WTC11 (cell line): ENCODE measurements at regions not wholly inside any gene's neighbourhood (a gene's known extent, or its start where the extent isn't known, plus 50 kb on each side); places are given as distances from the start of the nearest gene placed in this dataset.

Experiments
- ATAC-seq: fragments of 200-7000 bp; cut with Tn5 transposase; 2 replicates; pipeline ENCODE4 v1.10.0; 2021; ENCODE audit warnings: mild to moderate bottlenecking, moderate library complexity
- CTCF ChIA-PET: fragments of 300-600 bp; sonication (Branson Sonifier 250); formaldehyde crosslinking; loops from one replicate; lab custom pipeline; 2021; ENCODE audit warnings: antibody characterized with exemption; lab: Charles Lee
- POLR2A ChIA-PET: fragments of 350-600 bp; sonication (Branson Sonifier 250); formaldehyde crosslinking; loops from one replicate; lab custom pipeline; 2021; ENCODE audit warnings: antibody characterized with exemption; lab: Charles Lee
- DNase-seq: peaks from one replicate; pipeline ENCODE4 v3.0.0; 2021; ENCODE audit warnings: low spot score
- H3K27ac Mint-ChIP-seq: 2 replicates; pipeline ENCODE4 v1.8.0; 2021; ENCODE audit warnings: mixed read lengths
- H3K27me3 Mint-ChIP-seq: 2 replicates; pipeline ENCODE4 v1.8.0; 2021; ENCODE audit warnings: low read depth, mild to moderate bottlenecking, moderate library complexity, mixed read lengths
- H3K36me3 Mint-ChIP-seq: 2 replicates; pipeline ENCODE4 v1.8.0; 2021; ENCODE audit warnings: mixed read lengths
- H3K4me1 Mint-ChIP-seq: 2 replicates; pipeline ENCODE4 v1.8.0; 2022; ENCODE audit warnings: mixed read lengths
- H3K4me3 Mint-ChIP-seq: 2 replicates; pipeline ENCODE4 v1.8.0; 2021; ENCODE audit warnings: mild to moderate bottlenecking, moderate library complexity, mixed read lengths
- H3K9me3 Mint-ChIP-seq: 2 replicates; pipeline ENCODE4 v1.8.0; 2021; ENCODE audit warnings: mixed read lengths
- ATF3 ChIP-seq: sonication (generic); formaldehyde crosslinking; conservative IDR thresholded peaks from 2 replicates; pipeline ENCODE4 v1.8.1; 2022; ENCODE audit warnings: mild to moderate bottlenecking, missing genetic modification reagents
- CREB1 ChIP-seq: sonication (generic); formaldehyde crosslinking; IDR thresholded peaks from 2 replicates; pipeline ENCODE4 v1.8.0; 2023; ENCODE audit warnings: mild to moderate bottlenecking, missing genetic modification reagents
- CREM ChIP-seq: sonication (generic); formaldehyde crosslinking; IDR thresholded peaks from 2 replicates; pipeline ENCODE4 v1.8.1; 2022; ENCODE audit warnings: mild to moderate bottlenecking, missing genetic modification reagents, moderate library complexity
- ELF4 ChIP-seq: sonication (generic); formaldehyde crosslinking; IDR thresholded peaks from 2 replicates; pipeline ENCODE4 v1.8.1; 2022; ENCODE audit warnings: low read depth, mild to moderate bottlenecking, moderate library complexity, missing genetic modification reagents
- HMGXB4 ChIP-seq: sonication (generic); formaldehyde crosslinking; IDR thresholded peaks from 2 replicates; pipeline ENCODE4 v1.8.1; 2023; ENCODE audit warnings: mild to moderate bottlenecking, moderate library complexity, missing genetic modification reagents
- JUN ChIP-seq: sonication (generic); formaldehyde crosslinking; IDR thresholded peaks from 2 replicates; pipeline ENCODE4 v1.8.0; 2023; ENCODE audit warnings: mild to moderate bottlenecking, missing genetic modification reagents
- MAX ChIP-seq: sonication (generic); formaldehyde crosslinking; IDR thresholded peaks from 2 replicates; pipeline ENCODE4 v1.8.0; 2022; ENCODE audit warnings: mild to moderate bottlenecking, missing genetic modification reagents
- RORB ChIP-seq: fragments of 250-450 bp; sonication (Bioruptor Pico); IDR thresholded peaks from 2 replicates; pipeline ENCODE4 v1.9.0; 2021; ENCODE audit warnings: mild to moderate bottlenecking
- TEAD4 ChIP-seq: sonication (generic); formaldehyde crosslinking; IDR thresholded peaks from 2 replicates; pipeline ENCODE4 v1.8.0; 2022; ENCODE audit warnings: mild to moderate bottlenecking, missing genetic modification reagents
- ZBTB21 ChIP-seq: sonication (generic); formaldehyde crosslinking; IDR thresholded peaks from 2 replicates; pipeline ENCODE4 v1.8.1; 2023; ENCODE audit warnings: mild to moderate bottlenecking, missing genetic modification reagents, borderline replicate concordance
- TF ChIP-seq, protein P1 (sequence below): sonication (generic); formaldehyde crosslinking; IDR thresholded peaks from 2 replicates; pipeline ENCODE4 v1.8.0; 2022; ENCODE audit warnings: missing genetic modification reagents
- TF ChIP-seq, protein P2 (sequence below): fragments of 250-450 bp; sonication (Bioruptor Pico); conservative IDR thresholded peaks from 2 replicates; pipeline ENCODE4 v1.9.0; 2021; ENCODE audit warnings: mild to moderate bottlenecking
- TF ChIP-seq, protein P3 (sequence below): sonication (generic); formaldehyde crosslinking; IDR thresholded peaks from 2 replicates; pipeline ENCODE4 v1.8.0; 2023; ENCODE audit warnings: missing genetic modification reagents, mild to moderate bottlenecking, borderline replicate concordance

DNA sequence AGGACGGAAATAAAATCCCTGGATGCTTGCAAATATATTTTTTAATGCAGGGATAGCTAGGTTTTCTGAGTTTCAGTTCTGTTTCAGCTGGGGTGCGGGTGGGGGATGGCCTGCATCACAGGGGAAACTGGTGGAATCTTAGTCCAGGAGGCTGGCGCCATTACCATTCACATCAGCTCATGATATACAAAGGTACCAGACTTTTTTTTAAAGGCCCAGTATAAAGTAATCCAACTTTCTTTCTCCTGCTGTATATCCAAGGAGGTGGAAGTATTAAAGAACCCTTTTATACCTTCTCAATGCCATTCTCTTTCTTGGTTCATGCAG lies 343.8 kb downstream of the KCNRG start:
- no peak for ATAC-seq
- CTCF ChIA-PET = interaction anchor here (0.7 kb wide), 1 partner anchor 167 kb away, joined by 4 read pairs; no protein-coding TSS in a partner anchor
- no peaks in the 10 kb centered on the region for H3K9me3 Mint-ChIP-seq

More for the DNA sequence above, 343.8 kb downstream of the KCNRG start:
- Mint-ChIP-seq H3K27ac (no peak overlapping the region), H3K27me3 (no peaks in the 10 kb centered on the region), H3K4me3 (no peak overlapping the region)
- TF ChIP-seq CREB1 (CRISPR knock-in tag) = no peak
- no peak for TF ChIP-seq ATF3 (CRISPR knock-in tag)
- TF ChIP-seq, protein P1, sequence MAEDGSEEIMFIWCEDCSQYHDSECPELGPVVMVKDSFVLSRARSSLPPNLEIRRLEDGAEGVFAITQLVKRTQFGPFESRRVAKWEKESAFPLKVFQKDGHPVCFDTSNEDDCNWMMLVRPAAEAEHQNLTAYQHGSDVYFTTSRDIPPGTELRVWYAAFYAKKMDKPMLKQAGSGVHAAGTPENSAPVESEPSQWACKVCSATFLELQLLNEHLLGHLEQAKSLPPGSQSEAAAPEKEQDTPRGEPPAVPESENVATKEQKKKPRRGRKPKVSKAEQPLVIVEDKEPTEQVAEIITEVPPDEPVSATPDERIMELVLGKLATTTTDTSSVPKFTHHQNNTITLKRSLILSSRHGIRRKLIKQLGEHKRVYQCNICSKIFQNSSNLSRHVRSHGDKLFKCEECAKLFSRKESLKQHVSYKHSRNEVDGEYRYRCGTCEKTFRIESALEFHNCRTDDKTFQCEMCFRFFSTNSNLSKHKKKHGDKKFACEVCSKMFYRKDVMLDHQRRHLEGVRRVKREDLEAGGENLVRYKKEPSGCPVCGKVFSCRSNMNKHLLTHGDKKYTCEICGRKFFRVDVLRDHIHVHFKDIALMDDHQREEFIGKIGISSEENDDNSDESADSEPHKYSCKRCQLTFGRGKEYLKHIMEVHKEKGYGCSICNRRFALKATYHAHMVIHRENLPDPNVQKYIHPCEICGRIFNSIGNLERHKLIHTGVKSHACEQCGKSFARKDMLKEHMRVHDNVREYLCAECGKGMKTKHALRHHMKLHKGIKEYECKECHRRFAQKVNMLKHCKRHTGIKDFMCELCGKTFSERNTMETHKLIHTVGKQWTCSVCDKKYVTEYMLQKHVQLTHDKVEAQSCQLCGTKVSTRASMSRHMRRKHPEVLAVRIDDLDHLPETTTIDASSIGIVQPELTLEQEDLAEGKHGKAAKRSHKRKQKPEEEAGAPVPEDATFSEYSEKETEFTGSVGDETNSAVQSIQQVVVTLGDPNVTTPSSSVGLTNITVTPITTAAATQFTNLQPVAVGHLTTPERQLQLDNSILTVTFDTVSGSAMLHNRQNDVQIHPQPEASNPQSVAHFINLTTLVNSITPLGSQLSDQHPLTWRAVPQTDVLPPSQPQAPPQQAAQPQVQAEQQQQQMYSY (CRISPR knock-in tag) = no peak
- TF ChIP-seq RORB (CRISPR knock-in tag) = no peak
- no peak for TF ChIP-seq JUN (CRISPR knock-in tag)
- no peak for TF ChIP-seq CREM
- TF ChIP-seq TEAD4 (CRISPR knock-in tag) = no peak
- TF ChIP-seq, protein P2, sequence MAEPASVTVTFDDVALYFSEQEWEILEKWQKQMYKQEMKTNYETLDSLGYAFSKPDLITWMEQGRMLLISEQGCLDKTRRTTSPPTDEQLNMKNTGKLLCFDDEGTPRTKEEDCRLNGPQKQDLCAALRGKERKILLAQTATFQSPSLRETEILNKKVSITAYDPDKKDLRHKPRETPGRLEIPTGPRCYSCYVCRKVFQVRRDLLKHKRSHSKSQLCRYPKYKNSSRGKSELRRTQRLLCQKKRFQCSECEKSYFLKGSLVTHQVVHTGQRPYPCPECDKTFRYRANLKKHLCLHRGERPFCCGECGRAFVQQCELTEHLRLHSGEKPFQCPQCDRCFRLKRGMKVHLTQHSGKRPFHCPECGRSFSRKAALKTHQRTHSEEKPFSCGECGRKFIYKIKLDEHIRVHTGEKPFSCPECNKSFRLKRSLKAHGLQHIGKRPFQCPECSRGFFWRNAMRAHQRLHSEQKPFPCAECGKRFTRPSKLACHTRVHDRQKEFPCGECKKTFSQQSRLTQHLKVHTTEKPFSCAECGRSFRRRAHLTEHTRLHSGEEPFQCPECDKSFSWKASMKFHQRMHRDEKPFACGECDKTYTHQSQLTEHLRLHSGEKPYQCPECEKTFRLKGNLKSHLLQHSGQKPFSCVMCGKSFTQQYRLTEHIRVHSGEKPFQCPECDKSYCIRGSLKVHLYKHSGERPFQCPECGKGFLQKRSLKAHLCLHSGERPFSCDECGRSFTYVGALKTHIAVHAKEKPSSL (CRISPR knock-in tag) = no peak
- TF ChIP-seq ZBTB21 = no peak
- TF ChIP-seq ELF4 = no peak
- TF ChIP-seq HMGXB4 (CRISPR knock-in tag) = no peak
- TF ChIP-seq, protein P3, sequence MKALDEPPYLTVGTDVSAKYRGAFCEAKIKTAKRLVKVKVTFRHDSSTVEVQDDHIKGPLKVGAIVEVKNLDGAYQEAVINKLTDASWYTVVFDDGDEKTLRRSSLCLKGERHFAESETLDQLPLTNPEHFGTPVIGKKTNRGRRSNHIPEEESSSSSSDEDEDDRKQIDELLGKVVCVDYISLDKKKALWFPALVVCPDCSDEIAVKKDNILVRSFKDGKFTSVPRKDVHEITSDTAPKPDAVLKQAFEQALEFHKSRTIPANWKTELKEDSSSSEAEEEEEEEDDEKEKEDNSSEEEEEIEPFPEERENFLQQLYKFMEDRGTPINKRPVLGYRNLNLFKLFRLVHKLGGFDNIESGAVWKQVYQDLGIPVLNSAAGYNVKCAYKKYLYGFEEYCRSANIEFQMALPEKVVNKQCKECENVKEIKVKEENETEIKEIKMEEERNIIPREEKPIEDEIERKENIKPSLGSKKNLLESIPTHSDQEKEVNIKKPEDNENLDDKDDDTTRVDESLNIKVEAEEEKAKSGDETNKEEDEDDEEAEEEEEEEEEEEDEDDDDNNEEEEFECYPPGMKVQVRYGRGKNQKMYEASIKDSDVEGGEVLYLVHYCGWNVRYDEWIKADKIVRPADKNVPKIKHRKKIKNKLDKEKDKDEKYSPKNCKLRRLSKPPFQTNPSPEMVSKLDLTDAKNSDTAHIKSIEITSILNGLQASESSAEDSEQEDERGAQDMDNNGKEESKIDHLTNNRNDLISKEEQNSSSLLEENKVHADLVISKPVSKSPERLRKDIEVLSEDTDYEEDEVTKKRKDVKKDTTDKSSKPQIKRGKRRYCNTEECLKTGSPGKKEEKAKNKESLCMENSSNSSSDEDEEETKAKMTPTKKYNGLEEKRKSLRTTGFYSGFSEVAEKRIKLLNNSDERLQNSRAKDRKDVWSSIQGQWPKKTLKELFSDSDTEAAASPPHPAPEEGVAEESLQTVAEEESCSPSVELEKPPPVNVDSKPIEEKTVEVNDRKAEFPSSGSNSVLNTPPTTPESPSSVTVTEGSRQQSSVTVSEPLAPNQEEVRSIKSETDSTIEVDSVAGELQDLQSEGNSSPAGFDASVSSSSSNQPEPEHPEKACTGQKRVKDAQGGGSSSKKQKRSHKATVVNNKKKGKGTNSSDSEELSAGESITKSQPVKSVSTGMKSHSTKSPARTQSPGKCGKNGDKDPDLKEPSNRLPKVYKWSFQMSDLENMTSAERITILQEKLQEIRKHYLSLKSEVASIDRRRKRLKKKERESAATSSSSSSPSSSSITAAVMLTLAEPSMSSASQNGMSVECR (CRISPR knock-in tag) = no peak
- TF ChIP-seq MAX (CRISPR knock-in tag) = no peak
- TF ChIP-seq, all 79 proteins: peak for 0
- DNase-seq = no peak
- H3K36me3 Mint-ChIP-seq = no peaks in the 10 kb centered on the region
- POLR2A ChIA-PET = interaction anchor here (0.6 kb wide), 1 partner anchor 101 kb away, joined by 3 read pairs; no protein-coding TSS in a partner anchor
- H3K4me1 Mint-ChIP-seq = peaks cover 4% of the 10 kb centered on the region
